ENCODE measurements at regions not wholly inside any gene's neighbourhood (a gene's known extent, or its start where the extent isn't known, plus 50 kb on each side); places are given as distances from the start of the nearest gene placed in this dataset.

- H3K4me3 ChIP-seq (ENCODE audit: low read length), result no peak overlapping the region
- DNase-seq (ENCODE audit: low read depth), result no peak
- TF ChIP-seq CTCF (conservative IDR thresholded peaks at IDR 0.05; ENCODE audit: low read depth, low read length), result no peak
Measured at GRCh38 chr7:41822259-41822817, 119.4 kb upstream of the INHBA start.

DNA sequence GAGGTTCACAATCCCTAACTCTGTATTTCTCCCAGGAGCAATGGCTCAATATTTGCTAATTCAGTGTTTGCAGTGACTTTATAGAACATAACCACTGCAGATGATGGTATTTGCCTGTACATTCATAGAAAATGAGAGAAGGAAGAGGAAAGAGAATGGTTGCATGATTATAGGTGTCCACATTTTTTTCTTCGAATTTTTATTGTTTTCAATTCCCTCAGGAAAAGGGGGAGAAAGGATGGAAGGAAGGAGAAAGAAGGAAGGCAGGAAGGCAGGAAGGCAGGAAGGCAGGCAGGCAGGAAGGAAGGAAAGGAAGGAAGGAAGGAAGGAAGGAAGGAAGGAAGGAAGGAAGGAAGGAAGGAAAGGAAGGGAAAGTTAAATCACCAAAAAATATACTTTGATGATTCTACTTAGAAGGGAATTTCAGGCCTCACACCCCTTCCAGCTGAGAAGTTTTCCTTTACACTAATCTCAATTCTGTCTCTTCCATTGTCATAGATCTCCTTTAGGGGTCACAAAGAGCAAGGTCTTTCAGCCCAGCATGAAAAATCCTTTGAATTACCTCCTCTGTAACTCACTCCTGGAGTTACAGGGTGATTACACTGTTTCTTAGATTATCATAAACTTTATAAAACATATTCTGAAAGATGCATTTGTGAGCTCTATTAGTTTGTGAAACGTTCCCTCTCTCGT lies 118.8 kb upstream of the INHBA start:
- no peak for TF ChIP-seq CTCF (conservative IDR thresholded peaks at IDR 0.05; ENCODE audit: low read depth, low read length)

GRCh38 chr7:41820111-41820671 lies 117.3 kb upstream of the INHBA start:
- no peak for TF ChIP-seq CTCF (conservative IDR thresholded peaks at IDR 0.05; ENCODE audit: low read depth, low read length)
- no peak overlapping the region for H3K4me3 ChIP-seq (ENCODE audit: low read length)
- DNase-seq (ENCODE audit: low read depth), result no peak

More for the DNA sequence above, 118.8 kb upstream of the INHBA start:
- DNase-seq (ENCODE audit: low read depth), result no peak
- no peak overlapping the region for H3K4me3 ChIP-seq (ENCODE audit: low read length)

DNA sequence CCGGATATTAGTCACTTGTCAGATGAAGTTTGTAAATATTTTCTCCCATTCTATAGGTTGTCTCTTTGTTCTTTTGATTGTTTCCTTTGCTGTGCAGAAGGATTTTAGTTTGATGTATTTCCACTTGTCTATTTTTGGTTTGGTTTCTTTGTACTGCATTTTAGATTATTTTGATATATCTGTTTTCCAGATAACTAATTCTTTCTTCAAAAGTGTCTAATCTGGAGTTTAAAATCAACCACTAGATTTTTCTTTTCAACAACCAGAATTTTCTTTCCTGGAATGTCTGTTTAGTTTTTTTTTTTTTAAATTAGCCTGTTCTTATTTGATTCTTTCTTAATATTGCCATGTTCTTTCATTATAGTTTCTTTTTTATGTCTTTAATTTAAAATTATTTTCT lies 116.8 kb upstream of the INHBA start:
- no peak for DNase-seq (ENCODE audit: low read depth)
- TF ChIP-seq CTCF (conservative IDR thresholded peaks at IDR 0.05; ENCODE audit: low read depth, low read length), result no peak
- H3K4me3 ChIP-seq (ENCODE audit: low read length), result no peak overlapping the region

GRCh38 chr7:41818765-41819398 lies 116.0 kb upstream of the INHBA start:
- H3K4me3 ChIP-seq (ENCODE audit: low read length), result no peak overlapping the region
- no peak for TF ChIP-seq CTCF (conservative IDR thresholded peaks at IDR 0.05; ENCODE audit: low read depth, low read length)
- DNase-seq (ENCODE audit: low read depth), result no peak

DNA sequence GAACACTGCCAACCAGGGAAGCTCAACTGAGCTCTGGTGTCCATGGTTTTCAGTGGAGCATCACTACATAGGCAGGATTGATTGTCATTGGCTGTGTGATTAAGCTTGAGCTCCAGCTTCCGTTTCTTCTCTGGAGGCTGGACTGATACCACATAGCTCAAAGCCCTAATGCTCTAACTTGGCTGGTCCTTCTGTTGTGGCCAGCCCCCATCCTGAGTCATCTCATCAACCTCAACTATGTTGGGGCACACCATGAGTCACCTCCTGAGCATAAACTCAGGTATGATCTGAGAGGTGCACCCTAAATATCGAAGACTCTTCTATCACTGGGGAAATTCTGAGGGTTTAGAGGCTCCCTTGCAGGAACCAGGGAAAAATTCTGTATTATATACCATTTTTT lies 114.5 kb upstream of the INHBA start:
- H3K4me3 ChIP-seq (ENCODE audit: low read length), result no peak overlapping the region
- TF ChIP-seq CTCF (conservative IDR thresholded peaks at IDR 0.05; ENCODE audit: low read depth, low read length), result no peak
- DNase-seq (ENCODE audit: low read depth), result no peak
